Activated CD8-positive, alpha-beta memory T cell treated with anti-CD3 and anti-CD28 coated beads for 4 hours (primary cell): ENCODE measurements at regions not wholly inside any gene's neighbourhood (a gene's known extent, or its start where the extent isn't known, plus 50 kb on each side); places are given as distances from the start of the nearest gene placed in this dataset.
"Not testable (repeated sequence)": the region's sequence is repeated elsewhere in the genome, so short reads cannot be mapped to it uniquely, and the experiment has no call there.

Experiments used
- DNase-seq, 2 donors: peaks; one replicate each; pipeline ENCODE4 v3.0.0-alpha.2; 2020; ENCODE audit warnings: low read depth in 2 of 2

- no peak for DNase-seq
Measured at GRCh38 chr7:131961054-131961680, 404.7 kb upstream of the PODXL start.

- no peak for DNase-seq
Measured at GRCh38 chr7:131959106-131959812, 402.8 kb upstream of the PODXL start.

GRCh38 chr7:131957338-131958020 lies 401.1 kb upstream of the PODXL start:
- no peak for DNase-seq

GRCh38 chr7:131956864-131957263 lies 400.4 kb upstream of the PODXL start:
- DNase-seq = no peak

DNA sequence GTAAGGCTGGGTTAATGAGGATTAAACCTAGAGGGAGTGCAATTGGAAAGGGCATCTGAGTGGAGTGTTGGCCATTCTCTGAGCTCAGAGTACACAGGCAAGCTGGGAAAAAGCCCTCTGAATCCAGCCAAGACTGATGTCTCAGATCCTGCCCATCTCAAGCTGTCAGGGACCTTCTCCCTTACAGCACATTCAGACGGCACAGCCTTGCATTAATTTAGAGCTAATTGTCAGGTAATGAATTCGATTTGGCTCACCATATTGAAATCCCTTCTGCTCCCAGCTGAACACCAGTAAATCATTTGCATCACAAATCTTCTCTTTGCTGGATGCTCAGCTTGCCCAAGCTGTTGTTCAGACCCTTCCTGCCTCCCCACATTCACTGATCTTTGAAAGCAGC lies 399.3 kb upstream of the PODXL start:
- no peak for DNase-seq

GRCh38 chr7:131953184-131953583 lies 396.8 kb upstream of the PODXL start:
- DNase-seq = no peak

DNA sequence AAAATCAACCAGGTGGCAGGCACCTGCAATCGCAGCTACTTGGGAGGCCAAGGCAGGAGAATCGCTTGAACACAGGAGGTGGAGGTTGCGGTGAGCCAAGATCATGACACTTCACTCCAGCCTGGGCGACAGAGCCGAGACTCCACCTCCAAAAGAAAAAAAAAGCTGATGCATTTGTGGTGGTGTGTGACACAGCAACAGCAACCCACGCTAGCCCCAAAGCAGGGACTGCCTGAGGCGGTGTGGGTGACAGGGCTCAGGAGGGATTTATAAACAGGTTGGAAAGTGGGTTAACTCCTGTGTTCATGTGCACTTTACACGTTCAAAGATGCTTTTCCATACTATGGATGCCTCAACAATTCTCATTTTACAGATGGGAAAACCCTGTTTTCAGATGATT lies 395.9 kb upstream of the PODXL start:
- no peak for DNase-seq

DNA sequence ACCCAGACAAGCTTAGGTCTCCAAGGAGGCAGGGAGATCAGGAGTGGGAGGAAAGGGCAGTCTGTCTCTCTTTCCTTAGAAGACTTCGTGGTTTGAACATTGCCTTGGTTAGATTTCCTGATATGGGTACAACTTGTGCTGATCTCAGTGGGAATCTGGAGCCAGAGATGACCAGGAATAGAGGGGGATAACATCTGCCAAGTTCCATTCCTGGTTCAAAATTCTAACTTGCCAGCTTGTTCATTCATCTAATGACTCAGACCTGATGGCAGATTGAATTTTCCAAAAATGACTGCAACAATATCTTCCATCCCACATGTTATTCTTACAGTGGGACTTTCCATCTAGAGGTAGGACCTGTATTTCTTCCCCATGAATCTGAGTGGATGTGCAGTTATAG lies 394.3 kb upstream of the PODXL start:
- no peak for DNase-seq

DNA sequence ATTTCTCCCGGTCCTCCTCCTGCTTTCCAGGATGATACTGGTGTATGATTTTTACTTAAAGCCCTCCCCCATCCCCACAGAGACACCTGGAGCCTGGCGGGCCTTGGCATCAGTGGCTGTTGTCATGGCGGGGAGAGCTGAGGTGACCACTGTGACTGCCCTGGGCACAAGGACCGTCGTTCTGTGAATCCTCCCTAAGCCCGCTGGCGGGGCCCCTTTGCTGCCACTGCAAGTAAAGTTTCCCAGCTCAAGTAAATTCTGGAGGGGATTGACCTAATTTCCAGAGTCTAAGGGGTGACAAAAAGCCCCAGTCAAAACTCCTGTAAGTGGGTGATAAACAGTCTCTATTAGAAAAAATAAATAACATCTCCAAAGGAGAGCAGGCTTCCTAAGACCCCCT lies 393.2 kb upstream of the PODXL start:
- DNase-seq = no peak

DNA sequence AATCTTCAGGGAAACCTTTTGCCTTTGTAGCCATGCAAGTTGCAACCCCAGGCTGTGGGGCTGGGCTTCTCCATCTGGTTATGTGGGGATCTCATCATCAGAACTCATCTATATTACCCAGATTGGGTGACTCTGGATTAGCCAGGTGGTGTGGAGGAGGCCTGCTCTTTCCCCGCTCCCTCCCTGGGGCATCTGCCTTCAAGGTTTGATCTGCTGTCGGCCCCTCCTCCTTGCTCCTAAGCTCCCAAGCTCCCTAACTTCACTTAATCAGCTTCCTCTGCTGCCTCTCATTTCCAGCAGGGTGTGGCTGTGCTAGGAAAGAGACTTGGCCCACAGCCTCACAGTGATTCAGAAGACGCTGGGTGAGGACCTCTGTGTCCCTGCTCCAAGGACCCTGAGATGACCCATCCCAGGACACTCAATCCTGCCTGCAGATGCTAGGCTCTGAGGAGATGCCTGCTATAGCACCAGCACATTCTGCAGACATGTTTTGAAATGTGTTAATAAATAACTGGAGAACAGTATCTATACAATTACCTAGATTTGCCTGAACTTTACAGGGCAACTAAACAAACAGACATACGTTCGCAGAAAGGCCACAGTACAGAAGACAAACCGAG lies 392.1 kb upstream of the PODXL start:
- DNase-seq = no peak

- no peak for DNase-seq
Measured at GRCh38 chr7:131947661-131948060, 391.2 kb upstream of the PODXL start.

DNA sequence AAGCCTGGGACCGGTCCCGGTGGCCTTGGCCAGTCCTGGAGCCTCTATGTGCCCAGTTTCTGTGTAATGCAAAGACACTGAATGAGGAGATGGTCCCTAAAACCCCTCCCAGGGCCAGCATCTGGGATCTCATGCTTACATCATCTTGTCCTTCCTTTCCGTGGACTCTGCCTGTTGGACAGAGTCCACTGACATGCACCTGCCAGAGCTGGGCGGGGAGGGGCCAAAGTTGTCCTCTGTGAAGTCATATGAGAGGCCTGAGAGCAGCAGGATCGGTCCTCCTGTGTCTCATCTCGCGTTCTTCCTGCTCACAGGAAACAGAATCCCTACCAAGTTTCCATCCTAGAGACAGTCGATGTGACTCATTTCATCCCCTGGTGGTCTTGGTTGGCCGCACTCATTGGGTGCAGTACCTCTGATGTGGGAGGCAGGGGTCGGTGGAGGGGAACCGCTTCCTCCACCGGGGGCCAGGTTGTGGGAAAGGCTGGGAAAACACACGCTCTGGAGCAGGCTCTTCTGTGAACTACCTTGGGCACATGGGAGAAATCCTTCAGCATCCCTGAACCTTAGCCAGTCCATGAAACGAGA lies 389.6 kb upstream of the PODXL start:
- DNase-seq = no peak

GRCh38 chr7:131945313-131945911 lies 389.0 kb upstream of the PODXL start:
- no peak for DNase-seq

GRCh38 chr7:131944556-131945069 lies 388.2 kb upstream of the PODXL start:
- no peak for DNase-seq

DNA sequence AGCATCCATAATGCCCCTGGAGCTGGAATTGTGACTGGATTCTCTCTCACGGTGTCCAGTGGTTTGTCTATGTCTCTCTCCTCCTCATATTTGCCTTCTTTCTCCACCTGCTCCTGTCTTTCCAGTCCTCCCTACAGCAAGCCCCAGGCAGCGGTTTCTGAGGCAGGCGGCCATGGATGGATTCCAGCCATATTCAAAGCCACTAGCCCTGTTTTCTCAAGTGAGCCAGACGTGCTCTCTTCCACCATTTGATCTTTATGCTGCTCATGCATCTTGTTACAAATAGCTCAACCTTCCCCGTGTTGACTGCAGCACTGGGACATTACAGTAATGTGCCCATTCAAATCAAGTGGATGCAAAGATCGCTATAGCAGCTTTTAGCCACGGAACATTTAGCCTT lies 387.2 kb upstream of the PODXL start:
- DNase-seq = no peak

DNA sequence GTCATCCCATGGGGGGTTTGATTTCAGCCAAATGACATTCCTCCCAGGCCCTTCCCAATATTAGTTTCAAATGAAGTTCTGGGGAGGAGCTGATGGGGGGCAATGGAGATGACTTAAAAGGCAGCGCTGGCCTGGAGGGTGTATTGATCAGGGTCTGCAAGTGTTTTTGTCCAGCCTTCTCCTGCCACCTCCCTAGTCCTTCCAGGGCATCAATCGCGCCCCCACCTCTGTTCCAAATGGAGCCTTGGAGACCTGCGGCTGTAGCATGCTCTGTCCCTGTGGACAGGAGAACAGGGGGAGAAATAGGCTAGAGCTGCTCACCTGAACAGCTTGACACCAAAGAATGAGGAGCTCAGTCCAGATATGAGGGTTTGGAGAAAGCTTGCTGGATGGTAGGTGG lies 386.8 kb upstream of the PODXL start:
- no peak for DNase-seq

DNA sequence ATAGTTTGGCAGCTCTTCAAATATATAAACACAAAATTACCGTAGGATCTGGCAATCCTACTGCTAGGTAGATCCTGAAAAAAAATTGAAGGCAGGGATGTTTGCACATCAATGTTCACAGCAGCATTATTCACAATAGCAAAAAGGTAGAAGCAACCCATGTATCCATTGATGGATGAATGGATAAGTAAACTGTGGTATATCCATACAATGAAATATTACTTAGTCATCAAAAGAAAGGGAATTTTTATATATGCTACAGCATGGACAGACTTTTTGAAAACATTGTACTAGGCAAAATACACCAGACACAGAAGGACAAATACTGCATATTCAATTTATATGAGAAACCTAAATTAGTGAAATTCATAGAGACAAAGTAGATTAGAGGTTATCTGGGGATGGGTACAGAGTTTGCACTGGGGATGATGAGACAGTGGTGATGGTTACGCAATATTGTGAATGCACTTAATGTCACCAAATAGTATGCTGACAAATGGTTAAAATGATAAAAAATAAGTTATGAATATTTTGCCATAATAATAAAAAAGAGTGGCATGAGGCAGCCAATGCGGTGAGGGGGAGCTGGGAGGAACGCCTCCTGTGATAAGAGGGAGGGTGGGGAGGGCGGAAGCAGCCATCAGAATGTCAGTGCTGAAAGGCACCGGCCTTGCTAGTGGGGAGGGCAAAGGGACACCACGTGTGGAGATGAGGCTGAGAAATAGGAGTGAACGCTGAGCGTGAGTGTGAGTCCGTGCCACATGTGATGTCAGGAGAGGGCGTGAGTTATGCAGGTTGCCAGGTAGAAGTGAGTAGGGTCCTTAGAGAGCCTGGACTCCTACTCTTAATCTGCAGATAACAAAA lies 386.1 kb upstream of the PODXL start:
- DNase-seq = no peak

DNA sequence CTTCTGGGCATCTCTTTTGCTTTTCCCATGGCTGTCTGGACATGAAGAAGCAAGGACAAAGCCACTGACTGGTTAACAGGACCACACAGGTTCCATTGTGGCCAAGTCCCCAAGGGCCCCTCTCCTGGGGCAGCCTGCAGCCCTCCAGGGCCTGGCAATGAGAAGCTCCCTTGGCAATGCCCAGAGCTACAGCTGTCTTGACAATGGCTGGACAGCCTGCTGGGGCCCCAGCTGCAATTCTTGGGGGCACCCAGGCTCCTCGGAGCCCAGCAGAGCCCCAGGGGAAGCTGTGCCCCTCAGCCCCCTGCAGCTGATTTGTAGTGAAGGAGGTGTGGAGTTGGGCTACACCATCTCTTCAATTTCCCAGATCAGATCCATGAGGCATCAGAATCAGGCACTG lies 384.9 kb upstream of the PODXL start:
- DNase-seq = no peak

- DNase-seq = no peak
Measured at GRCh38 chr7:131940621-131941165, 384.3 kb upstream of the PODXL start.

DNA sequence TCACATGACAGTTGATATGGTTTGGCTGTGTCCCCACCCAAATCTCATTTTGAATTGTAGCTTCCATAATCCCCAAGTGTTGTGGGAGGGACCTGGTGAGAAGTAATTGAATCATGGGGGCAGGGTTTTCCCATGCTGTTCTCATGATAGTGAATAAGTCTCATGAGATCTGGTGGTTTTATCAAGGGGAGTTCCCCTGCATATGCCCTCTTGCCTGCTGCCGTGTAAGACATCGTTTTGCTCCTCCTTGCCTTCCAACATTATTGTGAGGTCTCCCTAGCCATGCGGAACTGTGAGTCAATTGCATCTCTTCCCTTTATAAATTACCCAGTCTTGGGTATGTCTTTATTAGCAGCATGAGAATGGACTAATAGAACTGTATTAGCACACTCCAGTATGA lies 382.4 kb upstream of the PODXL start:
- DNase-seq = not testable (repeated sequence)
